ENCODE measurements at regions not wholly inside any gene's neighbourhood (a gene's known extent, or its start where the extent isn't known, plus 50 kb on each side); places are given as distances from the start of the nearest gene placed in this dataset.

GRCh38 chr13:68057836-68058235 is 827.7 kb upstream of the PCDH9 start (continued):
- no peak for TF ChIP-seq HDGF (IDR thresholded peaks at IDR 0.05)
- no peak for TF ChIP-seq KDM5B (IDR thresholded peaks at IDR 0.05; ENCODE audit: insufficient replicate concordance, low read depth, low read length)
- TF ChIP-seq LEF1 (IDR thresholded peaks at IDR 0.05), result no peak
- TF ChIP-seq SMC3 (conservative IDR thresholded peaks at IDR 0.05; ENCODE audit: insufficient read depth, low read depth, low read length), result no peak
- TF ChIP-seq ZBTB34 (CRISPR knock-in tag; IDR thresholded peaks at IDR 0.05), result no peak

DNA sequence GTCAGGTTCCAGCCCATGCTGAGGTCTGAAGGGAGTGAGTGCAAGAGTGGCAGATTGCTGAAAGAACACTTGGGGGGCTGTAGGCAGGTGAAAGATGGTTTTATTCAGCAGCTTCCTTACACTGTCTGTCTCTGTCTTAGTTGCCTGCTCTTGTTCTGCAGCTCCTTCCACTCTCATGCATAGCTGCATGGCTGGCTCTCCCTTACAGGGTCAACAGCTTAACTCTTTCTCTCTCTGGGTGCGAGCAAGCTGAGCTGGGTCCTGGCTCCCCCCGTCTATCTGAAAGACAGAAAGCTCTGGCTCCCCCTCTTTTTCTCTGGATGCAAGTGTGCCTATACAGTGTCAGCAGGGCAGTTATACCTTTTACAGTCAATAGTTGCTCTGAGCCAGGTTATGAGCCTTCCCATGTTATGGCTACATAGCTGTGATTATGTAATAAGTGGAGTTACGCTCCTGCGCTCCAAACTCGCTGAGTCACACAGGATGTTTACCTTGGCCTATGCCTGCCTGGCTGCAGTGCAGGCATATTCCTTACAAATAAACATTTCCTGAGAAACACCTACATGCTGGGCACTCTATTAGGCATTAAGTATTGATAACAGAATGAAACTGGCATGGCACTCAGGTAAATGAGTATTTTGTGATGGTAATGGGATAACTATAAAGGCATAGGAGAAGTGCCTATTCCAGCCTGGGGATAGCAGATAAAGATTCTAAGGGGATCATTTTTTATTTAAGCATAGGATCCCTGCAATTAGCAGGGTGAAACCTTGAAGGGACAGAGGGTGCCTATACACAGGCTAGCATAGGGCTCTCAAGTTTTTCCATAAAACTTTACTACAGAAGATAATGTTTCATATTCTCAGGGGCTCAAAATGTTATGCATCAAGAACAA is 826.9 kb upstream of the PCDH9 start:
- no peaks in the 10 kb centered on the region for H3K27me3 ChIP-seq (ENCODE audit: control insufficient read depth in 2 of 2, insufficient read depth in 2 of 2, low read length in 2 of 2)
- no peaks in the 10 kb centered on the region for H3K4me1 ChIP-seq (replicated peaks in 1 of 2; ENCODE audit: control insufficient read depth in 2 of 2, insufficient read depth in 2 of 2, low read length in 2 of 2)
- ChIA-PET POLR2A (no interaction called here), CTCF (ENCODE audit: low intra/inter-chr PET ratio) (no interaction called here)
- DNase-seq (ENCODE audit: extremely low read depth in 1 of 4, low spot score in 3 of 4) (no peak), FAIRE-seq (no peak), ATAC-seq (no peak)
- H3K4me3 ChIP-seq, result no peak overlapping the region
- intact Hi-C loops (cut with micrococcal nuclease) (no loop called here), in situ Hi-C loops (cut with MboI) (no loop called here)
- no peaks in the 10 kb centered on the region for H3K9me1 ChIP-seq (ENCODE audit: control insufficient read depth, insufficient read depth, low read length)
- H2AFZ ChIP-seq (ENCODE audit: low read depth, low read length), result no peak overlapping the region
- no peak overlapping the region for H3K9ac ChIP-seq (ENCODE audit: insufficient read depth in 1 of 2, low read depth in 2 of 2, low read length in 2 of 2)
- no peak overlapping the region for H3K27ac ChIP-seq (ENCODE audit: extremely low read depth, low read depth, low read length)
- no peaks in the 10 kb centered on the region for H4K20me1 ChIP-seq (replicated peaks; ENCODE audit: control insufficient read depth, insufficient read depth, low read length)
- H3K4me2 ChIP-seq (ENCODE audit: insufficient read depth, low read length), result no peak overlapping the region
- H3K79me2 ChIP-seq (ENCODE audit: control insufficient read depth, insufficient read depth, low read length), result no peaks in the 10 kb centered on the region
- H3K9me3 ChIP-seq (replicated peaks; ENCODE audit: control insufficient read depth, insufficient read depth, low read depth, low read length), result no peaks in the 10 kb centered on the region
- 0% methylated on average over 5 of the region's 5 CpGs for WGBS (ENCODE audit: insufficient coverage, low coverage, missing lambda C conversion rate)
- H3K36me3 ChIP-seq (ENCODE audit: control insufficient read depth, insufficient read depth, low read length), result no peaks in the 10 kb centered on the region
- BruUV-seq (replicated peaks), result no TSS peak
- no peak for TF ChIP-seq SRF (CRISPR knock-in tag; IDR thresholded peaks at IDR 0.05)
- TF ChIP-seq, protein P1, sequence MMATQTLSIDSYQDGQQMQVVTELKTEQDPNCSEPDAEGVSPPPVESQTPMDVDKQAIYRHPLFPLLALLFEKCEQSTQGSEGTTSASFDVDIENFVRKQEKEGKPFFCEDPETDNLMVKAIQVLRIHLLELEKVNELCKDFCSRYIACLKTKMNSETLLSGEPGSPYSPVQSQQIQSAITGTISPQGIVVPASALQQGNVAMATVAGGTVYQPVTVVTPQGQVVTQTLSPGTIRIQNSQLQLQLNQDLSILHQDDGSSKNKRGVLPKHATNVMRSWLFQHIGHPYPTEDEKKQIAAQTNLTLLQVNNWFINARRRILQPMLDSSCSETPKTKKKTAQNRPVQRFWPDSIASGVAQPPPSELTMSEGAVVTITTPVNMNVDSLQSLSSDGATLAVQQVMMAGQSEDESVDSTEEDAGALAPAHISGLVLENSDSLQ (IDR thresholded peaks at IDR 0.05), result no peak
- no peak for TF ChIP-seq CBFA2T2 (conservative IDR thresholded peaks at IDR 0.05)
- TF ChIP-seq ZNF212 (CRISPR knock-in tag; IDR thresholded peaks at IDR 0.05), result no peak
- TF ChIP-seq ZNF311 (CRISPR knock-in tag; IDR thresholded peaks at IDR 0.05), result no peak
- TF ChIP-seq POLR3G (IDR thresholded peaks at IDR 0.05; ENCODE audit: extremely low read depth, insufficient read length, insufficient replicate concordance), result no peak
- TF ChIP-seq KDM5B (IDR thresholded peaks at IDR 0.05; ENCODE audit: insufficient replicate concordance, low read depth, low read length), result no peak
- TF ChIP-seq CHD4 (IDR thresholded peaks at IDR 0.05; ENCODE audit: insufficient read depth, insufficient replicate concordance, low read depth, low read length, poor library complexity, severe bottlenecking), result no peak
- no peak for TF ChIP-seq HDAC6 (IDR thresholded peaks at IDR 0.05; ENCODE audit: low read depth, low read length)
- TF ChIP-seq, protein P2, sequence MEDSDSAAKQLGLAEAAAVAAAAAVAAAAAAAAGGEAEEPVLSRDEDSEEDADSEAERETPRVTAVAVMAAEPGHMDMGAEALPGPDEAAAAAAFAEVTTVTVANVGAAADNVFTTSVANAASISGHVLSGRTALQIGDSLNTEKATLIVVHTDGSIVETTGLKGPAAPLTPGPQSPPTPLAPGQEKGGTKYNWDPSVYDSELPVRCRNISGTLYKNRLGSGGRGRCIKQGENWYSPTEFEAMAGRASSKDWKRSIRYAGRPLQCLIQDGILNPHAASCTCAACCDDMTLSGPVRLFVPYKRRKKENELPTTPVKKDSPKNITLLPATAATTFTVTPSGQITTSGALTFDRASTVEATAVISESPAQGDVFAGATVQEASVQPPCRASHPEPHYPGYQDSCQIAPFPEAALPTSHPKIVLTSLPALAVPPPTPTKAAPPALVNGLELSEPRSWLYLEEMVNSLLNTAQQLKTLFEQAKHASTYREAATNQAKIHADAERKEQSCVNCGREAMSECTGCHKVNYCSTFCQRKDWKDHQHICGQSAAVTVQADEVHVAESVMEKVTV (CRISPR knock-in tag; IDR thresholded peaks at IDR 0.05), result no peak
- TF ChIP-seq TFAM (CRISPR knock-in tag; conservative IDR thresholded peaks at IDR 0.05), result no peak

Data from K562 (cell line).